H1 (cell line): ENCODE measurements at regions not wholly inside any gene's neighbourhood (a gene's known extent, or its start where the extent isn't known, plus 50 kb on each side); places are given as distances from the start of the nearest gene placed in this dataset.

Source experiments
- RXRA ChIP-seq: IDR thresholded peaks from 2 replicates; pipeline ENCODE4 v1.6.1; 2011; ENCODE audit warnings: low read depth, mild to moderate bottlenecking, low read length, moderate library complexity; ENCODE audit not compliant: insufficient read depth
- SAP30 ChIP-seq: fragments of 300-600 bp; sonication (generic); IDR thresholded peaks from 2 replicates; pipeline ENCODE4 v1.7.1; 2012; ENCODE audit warnings: low read length, moderate library complexity, mild to moderate bottlenecking, inconsistent platforms; ENCODE audit not compliant: insufficient read depth, insufficient replicate concordance
- USF2 ChIP-seq: IDR thresholded peaks from 2 replicates; pipeline ENCODE4 v1.6.1; 2011; ENCODE audit warnings: low read length, improper control_type of control experiment

DNA sequence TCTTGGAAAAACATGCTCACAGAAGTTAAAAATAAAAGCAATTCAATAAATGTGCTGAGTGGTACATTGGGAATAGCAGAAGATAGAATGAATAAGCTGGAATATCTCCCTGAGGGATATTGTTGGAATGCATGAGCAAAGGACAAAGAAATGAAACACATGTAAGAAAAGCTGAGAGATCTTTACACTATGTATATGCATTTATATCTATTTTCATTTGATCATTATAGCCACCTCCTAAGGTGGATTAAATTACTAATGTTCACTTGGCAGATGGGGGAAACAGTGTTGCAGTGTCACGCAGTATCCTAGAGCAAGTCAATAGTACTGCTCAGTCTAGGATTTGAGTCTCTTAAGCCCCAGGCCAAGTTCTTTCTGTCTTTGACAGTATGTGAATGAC, 542.0 kb upstream of the MARCKS start (continued):
- TF ChIP-seq SAP30 (no peak), USF2 (no peak), RXRA (no peak)
- TF ChIP-seq, all 59 proteins: peak for 0
